NCI-H510A treated with DMSO at 0.1 percent for 48 hours (cell line): ENCODE measurements at regions not wholly inside any gene's neighbourhood (a gene's known extent, or its start where the extent isn't known, plus 50 kb on each side); places are given as distances from the start of the nearest gene placed in this dataset.

ENCODE experiments used
- DNase-seq: peaks from one replicate; lab custom pipeline; 2025; lab: John Stamatoyannopoulos, UW

DNA sequence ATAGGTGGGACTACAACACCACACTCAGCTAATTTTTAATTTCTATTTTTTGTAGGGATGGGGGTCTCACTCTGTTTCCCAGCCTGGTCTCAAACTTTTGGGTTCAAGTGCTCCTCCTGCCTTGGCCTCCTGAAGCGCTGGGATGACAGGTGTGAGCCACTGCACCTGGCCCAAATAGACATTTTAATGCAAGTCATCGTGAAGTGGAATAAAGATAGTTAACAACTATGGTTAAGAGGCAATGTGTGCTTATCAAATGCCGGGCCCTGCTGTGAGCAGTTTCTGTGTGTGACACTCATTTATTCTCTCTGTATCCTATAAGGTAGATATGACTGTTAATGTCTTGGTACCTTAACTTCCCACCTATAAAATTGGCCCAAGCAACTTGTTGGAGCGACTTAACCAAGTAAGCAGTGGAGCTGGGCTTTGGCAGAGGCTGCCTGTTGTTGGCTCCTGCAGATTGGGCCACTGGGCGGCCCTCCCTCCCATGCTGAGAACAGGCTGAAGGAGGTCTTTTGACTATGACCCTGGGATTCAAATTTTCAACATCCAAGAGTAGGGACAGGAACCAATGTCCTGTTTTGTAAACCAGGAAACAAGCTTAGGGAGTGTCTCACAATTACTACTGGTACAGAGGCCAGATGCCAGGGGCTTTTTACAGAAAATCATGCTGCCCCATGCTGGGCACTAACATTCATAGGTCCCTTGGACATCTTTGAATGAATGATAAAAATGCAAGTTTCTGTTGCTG lies 450.7 kb downstream of the TSHZ3 start:
- DNase-seq = no peak

DNA sequence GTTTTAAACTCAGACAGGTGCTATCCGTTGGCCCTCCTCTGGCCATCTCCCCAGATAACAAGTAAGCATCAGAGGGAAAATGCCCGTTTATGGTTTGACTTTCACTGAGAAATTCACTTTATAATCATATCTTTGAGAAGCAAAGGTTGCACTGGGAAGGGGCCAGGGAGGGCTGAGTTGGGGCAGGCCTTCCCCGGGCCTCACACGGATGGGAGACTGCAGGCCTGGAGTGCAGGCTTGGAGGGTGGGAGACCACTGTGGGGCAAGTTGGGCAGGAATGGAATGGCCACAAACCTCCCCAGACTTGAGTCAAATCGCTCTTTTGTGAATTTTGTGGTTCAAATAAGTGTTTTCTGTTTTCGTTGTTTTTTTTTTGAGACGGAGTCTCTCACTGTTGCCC lies 451.7 kb downstream of the TSHZ3 start:
- DNase-seq = no peak

DNA sequence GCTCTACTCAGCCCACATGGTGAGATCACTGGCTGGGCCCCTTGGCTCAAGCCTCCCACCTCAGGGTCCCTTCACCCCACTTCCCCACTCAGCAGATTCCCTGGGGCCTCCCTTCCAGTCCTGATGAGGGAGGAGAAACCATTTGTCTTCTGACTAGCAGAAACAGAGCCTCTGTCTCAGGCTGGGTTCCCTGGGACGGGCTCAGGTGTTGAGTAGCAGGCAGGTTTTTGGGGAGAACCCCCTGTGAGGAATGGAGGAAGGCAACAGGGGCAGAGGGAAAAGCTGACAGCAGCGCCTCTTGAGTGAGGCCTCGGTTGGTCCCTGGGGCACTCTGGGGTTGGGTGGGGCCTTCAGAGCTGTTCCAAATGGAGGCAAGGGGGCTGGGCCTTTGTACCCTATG lies 452.2 kb downstream of the TSHZ3 start:
- no peak for DNase-seq

DNA sequence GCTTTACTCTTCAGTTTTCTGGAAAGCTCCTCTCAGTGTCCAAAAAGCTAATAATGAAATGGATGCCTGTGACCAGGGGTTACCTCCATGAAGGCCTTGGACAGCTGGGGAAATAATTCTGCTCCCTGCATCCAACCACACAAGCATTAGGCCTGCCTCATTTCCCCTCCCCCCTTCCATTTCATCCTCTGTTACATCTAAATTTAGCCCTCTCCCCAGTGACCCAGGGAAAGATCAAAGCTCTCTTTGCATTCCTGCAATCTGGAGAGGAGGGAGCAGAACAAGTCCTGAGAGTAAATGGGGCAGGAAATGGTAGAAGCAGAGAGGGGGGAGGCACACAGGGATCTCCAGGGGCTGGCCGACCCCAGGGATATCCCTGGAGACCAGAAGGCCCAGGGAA lies 452.7 kb downstream of the TSHZ3 start:
- DNase-seq = no peak

DNA sequence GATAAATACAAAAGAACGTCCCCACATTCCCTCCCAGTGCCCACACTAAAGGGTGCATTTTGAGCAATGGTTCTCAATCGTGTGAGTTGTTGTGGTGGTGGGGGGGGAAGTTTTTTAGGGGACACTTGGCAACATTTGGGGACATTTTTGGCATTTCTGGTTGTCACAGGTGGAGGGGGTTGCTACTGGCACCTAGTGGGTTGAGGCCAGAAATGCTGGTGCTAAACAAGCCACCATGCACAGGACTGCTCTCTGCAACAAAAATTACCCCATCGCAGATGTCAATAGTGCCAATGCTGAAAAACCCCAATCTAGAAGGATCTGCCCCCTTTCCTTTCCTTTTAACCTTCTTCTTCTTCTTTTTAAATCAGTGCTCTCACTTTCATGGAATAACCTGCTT lies 453.3 kb downstream of the TSHZ3 start:
- DNase-seq = no peak

DNA sequence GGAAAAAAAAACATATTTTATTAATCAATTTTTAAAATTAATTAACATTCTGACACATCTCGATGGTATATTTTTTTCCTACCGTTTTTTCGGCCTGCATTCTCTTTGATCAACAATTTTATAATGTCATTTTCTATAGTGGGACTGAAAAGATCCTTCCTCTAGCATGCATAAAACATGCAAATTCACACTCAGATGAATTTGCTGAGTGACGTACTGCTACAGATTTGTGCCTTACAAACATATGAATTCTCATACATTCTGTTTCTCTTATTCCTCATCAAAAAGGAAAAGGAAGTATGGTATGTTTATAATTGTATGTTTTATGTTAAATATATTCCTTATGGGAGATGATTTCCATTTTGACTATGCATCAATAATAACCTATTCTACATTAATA lies 458.2 kb downstream of the TSHZ3 start:
- no peak for DNase-seq

DNA sequence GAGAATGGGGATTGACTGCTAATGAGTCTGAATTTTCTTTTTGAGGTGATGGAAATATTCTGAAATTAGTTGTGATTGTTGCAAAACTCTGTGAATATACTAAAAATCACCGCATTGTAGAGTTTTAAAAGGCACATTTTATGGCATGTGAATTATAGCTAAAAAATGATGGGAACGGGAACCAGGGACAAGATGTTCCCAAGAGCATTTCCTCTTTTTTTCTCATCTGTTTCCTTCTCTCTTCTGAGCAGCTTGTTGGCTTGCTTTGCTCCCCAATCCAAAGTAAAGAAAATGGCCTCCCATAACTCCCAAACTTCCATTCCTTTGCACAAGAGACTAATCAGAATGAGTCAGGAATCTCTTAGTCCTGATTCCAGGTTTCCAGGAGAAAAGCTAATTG lies 459.2 kb downstream of the TSHZ3 start:
- no peak for DNase-seq

DNA sequence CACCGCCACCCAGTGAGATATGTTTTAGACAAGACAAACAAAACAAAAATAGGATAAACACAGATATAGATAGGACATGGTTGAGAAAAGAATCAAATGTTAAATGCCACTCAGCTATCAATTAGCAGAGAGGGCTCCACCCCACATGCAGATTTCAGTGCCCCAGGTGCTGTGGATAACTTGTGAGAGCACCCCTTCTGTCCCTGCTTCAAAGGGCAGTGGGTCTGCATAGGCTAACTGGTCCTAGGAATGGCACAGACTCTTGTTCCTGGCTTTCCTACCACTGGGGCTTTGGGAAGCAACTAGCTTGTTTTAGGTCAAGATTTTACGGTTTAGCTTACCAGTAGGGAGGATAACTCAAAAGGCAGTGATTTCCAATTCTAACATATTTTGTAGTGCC lies 460.3 kb downstream of the TSHZ3 start:
- no peak for DNase-seq

DNA sequence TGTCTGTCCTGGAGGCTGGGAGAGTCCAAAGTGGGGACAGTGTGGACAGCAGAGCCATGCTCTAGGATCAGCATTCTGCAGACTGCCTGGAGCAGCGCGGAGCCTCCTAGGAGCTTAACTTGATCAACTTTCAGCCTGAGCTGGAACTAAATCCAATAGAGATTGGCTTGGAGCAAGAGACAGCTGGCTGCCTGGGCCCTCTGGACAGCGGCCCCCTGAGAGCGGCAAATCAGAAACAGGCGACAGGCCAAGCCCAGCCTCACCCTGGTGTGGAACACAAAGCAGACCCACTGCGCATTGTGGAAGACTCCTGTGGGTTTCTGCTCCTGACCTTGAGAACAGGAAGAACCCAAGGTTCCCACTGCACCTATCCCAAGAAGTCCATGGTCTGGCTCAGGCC lies 462.2 kb downstream of the TSHZ3 start:
- no peak for DNase-seq

DNA sequence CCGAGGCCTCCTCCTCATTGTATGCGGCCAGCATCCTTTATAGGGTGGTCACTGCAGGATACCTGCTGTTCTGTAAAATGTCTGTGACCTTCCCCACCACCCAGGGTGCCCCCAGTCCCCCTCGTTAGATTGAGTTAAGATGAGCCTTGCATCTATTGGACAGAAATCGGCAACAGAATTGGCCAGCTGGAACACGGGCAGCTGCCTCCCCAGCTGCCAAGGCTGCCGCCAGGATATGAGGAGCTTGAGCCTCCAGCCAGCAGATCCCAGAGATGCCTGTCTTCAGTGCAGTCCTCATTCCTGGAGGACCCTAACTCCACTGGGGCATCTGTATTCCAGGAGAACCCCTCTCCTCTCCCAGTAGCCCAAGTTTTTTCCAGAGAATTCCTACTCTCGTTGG lies 463.0 kb downstream of the TSHZ3 start:
- DNase-seq = no peak

DNA sequence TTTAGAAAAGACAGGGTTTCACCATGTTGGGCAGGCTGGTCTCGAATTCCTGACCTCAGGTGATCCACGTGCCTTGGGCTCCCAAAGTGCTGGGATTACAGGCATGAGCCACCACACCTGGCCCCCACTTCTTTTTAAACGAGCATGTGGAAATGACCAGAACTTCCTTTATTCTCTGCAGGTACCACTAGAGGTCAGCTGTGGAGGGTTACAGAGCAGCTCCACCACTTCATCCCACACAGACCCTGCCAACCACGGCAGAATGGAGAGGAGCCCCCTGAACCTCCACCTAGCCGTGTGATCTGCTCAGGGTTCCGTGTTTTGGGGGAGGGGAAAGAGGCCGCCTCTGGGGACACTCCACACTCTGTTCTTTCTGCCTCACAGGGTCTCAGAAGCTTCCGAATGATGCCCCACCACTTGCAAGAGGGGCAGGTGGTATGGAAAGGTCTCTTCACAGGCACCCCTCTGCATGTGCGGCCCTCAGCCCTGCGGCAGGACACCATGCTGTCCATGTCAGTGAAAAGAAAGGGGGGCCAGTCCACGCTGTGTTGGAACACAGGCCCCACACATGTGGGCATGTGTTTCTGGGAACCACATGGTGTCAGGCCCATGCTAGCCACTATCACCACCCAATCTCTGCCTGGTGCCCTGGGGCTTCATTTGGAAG lies 465.0 kb downstream of the TSHZ3 start:
- DNase-seq = no peak

DNA sequence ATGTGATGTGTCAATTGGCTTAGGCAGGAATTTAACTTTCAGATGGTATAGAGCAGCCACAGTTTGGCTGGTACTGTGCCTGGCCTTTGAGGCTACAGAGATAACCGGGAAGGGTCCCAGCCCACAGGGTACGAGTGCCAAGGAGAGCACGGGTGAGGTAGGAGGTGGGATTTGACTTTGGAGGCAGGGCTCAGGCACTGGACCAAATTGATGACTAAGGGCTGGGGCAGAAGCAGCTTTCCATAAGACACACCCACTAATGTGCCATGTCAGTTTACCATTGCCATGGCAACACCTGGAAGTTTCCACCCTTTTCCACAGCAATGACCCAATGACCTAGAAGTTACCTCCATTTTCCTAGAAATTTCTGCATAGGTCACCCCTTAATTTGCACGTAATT lies 466.2 kb downstream of the TSHZ3 start:
- no peak for DNase-seq

DNA sequence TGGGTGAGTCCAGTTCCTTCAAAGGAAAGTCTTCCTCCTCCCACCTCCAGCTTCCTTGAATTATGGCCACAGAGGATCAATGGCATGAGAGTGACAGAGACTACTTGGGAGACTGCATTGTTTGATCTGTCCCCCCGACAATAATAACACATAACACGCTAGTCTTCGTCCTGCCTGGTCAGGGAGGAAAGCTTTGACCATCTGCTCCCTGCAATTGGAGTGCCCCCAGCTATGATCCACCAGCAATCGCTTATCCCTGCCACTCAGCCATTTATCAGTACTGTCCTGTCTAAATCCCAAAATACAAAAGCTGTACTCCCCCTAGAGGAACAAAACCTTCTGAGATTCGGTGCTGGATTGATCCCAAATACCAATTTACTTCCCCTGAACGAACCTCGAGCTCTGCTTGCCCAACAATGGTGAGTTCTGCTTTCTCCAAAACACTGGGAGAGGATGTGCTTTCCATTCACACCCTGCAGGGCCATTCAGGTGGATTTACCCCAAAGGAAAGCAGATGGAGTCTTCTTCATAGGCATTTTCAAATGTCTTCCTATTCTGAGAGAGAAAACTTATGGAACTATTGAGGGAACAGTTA lies 466.7 kb downstream of the TSHZ3 start:
- DNase-seq = no peak

DNA sequence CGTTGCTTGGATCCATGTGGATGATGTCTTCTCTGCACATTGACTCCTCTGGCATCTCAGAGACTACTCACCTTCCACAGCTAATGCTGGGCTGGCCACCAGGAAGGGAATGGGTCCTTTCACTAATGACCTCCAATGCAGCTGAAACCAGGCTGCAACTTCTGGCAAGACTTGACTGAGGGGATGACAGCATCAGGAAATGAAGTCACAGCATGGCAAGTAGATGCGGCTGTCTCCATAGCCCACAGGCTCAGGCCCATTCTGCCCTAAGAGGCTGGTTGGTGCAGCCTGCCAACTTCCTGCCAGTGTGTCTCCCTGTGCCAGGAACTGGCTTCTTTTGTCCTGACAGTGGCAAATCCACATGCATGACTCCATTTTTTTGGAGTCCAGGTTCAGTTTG lies 467.3 kb downstream of the TSHZ3 start:
- no peak for DNase-seq

DNA sequence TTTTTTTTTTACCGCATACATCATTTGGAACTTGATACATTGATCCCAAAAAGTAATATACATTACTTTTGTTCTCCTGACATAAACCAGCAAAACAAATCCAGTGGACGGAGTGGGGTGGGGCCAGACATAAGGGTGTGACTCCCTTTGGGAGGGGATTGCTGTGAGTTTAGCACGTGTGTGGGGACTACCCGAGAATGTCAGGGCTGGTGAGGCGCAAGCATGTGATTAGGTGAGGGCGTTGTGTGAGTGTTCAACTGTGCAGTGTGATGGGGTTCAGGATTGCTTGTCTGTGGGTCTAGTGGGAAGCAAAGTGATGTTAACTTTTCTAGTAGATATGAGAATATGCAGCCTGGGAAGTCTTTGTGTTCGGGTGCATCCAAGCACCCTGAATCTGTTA lies 468.0 kb downstream of the TSHZ3 start:
- DNase-seq = no peak

DNA sequence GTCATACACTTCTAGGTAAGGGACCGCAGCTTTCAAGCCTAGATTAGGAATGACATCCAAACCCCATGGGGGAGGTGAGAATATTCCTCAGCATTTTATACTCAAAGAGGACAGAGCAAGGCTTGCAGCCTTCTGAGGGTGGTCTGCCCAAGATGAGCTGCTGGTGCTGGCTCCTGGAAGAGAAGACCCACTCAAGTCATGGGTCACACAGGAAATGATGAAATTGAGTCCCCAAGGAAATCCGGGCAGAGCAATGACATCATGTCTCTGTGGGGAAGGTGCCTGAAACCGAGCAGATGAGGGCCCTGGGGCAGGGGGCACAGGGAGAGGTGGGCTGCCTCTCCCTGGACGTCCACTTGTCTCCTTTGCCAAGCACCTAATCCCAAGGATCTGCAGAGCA lies 468.7 kb downstream of the TSHZ3 start:
- no peak for DNase-seq

DNA sequence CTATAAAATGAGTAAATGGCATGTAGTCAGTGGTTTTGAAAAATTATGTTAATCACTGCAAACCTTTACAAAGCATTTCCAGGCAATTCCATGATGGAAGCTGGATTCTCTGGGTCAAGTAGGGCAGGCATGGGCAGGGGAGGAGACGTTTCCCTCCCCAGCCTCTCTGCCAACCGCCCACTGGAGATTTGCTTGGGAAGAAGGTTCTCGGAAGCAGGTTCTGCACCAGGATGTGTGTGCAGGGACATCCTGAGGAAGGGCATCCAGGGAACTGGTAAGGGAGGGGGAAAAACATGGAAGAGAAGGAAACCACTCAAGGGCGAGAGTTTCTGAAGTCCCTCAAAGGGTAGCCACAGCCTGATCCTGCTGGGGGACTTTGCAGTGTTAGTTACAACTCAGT lies 469.1 kb downstream of the TSHZ3 start:
- no peak for DNase-seq

DNA sequence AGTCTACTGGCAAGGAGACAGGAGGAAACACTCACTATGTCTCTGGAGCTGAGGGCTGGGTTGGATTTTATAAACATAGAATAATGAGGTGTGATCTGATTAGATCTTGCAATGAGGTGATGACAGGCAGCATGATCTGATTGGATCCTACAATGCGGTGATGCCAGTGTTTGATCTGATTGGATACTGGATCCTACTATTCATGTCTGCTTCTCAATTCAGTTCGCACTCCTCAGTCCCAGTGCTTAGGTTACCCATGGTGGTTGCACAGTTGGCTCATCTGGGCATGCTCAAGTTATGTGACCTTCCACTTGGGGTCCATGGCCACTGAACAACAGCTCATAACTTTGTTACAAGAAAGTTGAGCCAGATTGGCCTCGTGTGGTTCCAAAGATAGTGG lies 469.5 kb downstream of the TSHZ3 start:
- no peak for DNase-seq

DNA sequence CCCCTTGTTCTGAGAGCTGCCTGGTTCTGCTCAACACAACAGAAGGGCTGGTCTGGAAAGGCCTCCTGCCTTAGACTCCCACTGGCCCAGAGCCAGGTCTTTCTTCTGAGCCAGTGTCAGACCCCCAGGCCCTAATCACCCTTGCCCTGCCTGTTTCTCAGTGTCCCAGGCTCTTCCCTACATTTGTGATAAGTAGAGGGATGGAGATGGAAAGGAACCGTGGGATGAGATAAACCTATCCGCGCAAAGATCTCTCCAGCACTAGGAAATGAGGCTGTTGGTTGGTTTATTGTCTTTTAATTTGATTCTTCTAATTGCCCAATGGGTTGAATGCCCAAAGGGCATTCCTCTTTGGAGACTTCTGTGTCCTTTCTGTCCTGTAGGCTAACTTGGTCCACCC lies 470.0 kb downstream of the TSHZ3 start:
- DNase-seq = no peak

DNA sequence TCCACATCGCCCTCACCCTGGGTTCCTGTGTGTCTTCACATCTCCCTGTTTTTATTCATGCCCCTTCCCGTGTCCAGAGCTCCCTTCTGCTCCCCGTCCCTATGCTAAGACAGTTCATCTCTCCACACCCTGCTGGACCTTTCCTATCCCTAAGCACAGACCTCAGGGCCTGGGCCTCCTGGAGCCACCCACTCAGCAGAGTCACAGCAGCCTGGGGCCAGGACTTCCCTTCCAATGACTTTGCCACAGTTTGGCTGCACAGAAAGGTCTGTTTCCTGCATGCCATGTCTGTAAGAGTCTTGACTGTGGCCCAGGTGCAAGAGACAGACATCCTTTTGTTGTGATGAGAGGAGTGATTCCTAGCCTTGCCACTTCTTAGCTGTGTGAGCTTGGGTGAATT lies 470.7 kb downstream of the TSHZ3 start:
- DNase-seq = no peak

DNA sequence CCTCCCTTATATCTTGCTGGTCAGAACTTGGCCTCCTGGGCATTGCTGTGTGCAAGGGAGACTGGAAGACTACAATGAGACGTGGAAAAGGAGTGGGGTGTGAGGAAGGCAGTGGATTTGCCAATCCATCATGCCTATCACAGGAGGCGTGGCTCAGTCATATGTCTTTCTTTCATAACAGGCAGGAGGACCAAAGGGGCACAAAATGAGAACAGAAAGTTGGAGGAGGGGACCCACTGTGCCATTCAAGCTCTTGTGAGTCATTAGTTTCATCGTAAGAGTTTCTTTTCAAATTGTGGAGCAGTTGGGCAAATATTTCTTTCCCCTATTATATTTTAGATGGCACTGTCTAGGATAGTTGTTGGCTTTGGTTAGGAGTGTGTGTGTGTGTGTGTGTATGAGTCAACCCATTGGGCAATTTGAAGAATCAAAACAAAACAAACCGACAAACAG lies 471.5 kb downstream of the TSHZ3 start:
- no peak for DNase-seq

DNA sequence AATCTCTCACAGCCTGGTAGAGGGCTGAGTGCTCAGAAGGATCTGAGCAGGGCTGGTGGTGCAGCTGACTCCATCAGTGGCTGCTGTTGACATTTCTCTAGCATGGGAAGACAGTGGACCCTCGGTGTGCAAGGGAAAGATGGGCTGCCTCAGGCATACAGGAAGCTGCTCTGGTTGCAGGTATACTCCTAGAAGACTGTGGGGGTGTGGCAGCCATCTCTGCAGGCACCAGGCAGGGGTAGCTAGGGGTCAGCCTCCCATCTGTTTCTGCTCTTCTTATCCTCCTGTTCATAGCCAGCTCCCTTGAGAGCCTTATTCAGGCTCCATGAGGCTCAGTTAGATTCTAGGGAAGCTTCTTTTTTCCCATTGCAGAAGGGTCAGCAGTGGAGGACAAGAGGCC lies 475.5 kb downstream of the TSHZ3 start:
- DNase-seq = no peak

DNA sequence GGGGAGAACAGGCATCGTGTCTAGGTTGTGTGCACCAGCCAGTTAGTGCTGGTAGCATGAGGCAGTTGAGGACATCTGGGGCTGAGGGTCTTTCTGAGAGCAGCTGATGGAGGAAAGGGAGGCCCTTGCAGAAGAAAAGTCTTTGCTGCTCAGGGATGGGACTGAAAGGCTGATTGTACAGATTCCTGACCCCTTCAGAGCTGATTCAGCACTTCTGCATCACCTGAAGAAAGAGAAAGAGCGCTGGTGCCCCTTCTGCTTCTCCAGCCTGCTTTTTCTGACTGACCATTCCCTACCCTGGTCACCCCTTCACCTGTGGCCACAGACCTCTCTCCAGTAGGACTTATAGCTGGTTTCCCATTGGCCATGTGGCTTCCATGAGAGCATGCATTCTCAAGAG lies 476.2 kb downstream of the TSHZ3 start:
- no peak for DNase-seq

DNA sequence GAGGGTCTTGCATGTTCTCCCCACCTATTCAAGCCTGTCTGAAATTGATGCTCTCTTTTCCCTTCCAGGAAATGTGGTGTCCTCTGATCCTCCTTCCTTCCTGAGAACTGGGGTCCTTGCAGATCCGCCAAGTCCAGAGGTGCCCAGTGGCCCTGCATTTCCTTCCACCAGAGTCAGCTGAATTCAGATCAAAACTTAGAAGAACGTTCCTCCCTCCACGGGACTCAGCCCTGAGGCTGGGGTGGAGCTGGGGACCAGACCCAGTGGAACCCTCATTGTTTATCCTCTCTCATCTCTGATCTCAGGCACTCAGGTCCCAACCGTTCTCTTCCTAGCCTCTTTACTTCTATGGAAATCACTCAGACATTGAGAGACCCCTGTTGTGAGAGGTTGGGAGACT lies 477.3 kb downstream of the TSHZ3 start:
- no peak for DNase-seq
